HEK293T (cell line): ENCODE measurements at regions not wholly inside any gene's neighbourhood (a gene's known extent, or its start where the extent isn't known, plus 50 kb on each side); places are given as distances from the start of the nearest gene placed in this dataset.

Source experiments
- ARNT ChIP-seq: fragments of 450-650 bp; IDR thresholded peaks from 2 replicates; pipeline ENCODE4 v1.6.1; 2017; ENCODE audit warnings: mild to moderate bottlenecking
- FOXK2 ChIP-seq: fragments of 450-650 bp; IDR thresholded peaks from 2 replicates; pipeline ENCODE4 v1.6.1; 2016; ENCODE audit warnings: mild to moderate bottlenecking
- FOXM1 ChIP-seq: fragments of 450-650 bp; IDR thresholded peaks from 2 replicates; pipeline ENCODE4 v1.6.1; 2017; ENCODE audit warnings: mild to moderate bottlenecking, borderline replicate concordance
- HDGF ChIP-seq: fragments of 450-650 bp; IDR thresholded peaks from 2 replicates; pipeline ENCODE4 v1.6.1; 2017; ENCODE audit warnings: antibody characterized with exemption, borderline replicate concordance
- SP1 ChIP-seq: fragments of 450-650 bp; IDR thresholded peaks from 2 replicates; pipeline ENCODE4 v1.6.1; 2017
- SUZ12 ChIP-seq: fragments of 450-650 bp; IDR thresholded peaks from 2 replicates; pipeline ENCODE4 v1.6.1; 2016; ENCODE audit warnings: mild to moderate bottlenecking
- TARDBP ChIP-seq: fragments of 450-650 bp; IDR thresholded peaks from 2 replicates; pipeline ENCODE4 v1.6.1; 2016
- TF ChIP-seq, protein P1 (sequence below): fragments of 450-650 bp; IDR thresholded peaks from 2 replicates; pipeline ENCODE4 v1.6.1; 2016

DNA sequence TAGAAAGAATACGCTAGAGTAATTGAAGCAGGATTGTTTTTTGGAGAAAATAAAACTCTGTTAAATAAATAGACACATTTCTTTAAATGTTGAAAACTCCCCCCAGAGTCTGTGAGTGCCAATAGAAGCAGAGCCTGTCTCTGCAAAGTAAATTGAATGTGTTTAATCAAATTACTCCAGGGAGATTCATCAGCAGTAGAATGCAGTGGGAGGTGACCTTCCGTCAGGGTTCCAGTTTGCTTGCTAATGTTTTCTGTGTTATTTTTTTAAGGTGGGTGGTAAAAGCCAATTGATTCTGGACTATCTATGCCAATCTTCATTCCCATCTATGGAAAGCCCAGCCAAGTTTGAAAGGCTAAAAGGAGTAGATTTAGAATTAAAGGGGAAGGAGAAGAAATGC lies 612.4 kb upstream of the GRM7 start:
- no peak for TF ChIP-seq HDGF
- TF ChIP-seq FOXM1, result no peak
- no peak for TF ChIP-seq FOXK2
- TF ChIP-seq SP1, result no peak
- no peak for TF ChIP-seq SUZ12
- TF ChIP-seq, protein P1, sequence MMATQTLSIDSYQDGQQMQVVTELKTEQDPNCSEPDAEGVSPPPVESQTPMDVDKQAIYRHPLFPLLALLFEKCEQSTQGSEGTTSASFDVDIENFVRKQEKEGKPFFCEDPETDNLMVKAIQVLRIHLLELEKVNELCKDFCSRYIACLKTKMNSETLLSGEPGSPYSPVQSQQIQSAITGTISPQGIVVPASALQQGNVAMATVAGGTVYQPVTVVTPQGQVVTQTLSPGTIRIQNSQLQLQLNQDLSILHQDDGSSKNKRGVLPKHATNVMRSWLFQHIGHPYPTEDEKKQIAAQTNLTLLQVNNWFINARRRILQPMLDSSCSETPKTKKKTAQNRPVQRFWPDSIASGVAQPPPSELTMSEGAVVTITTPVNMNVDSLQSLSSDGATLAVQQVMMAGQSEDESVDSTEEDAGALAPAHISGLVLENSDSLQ, result no peak
- no peak for TF ChIP-seq ARNT
- TF ChIP-seq TARDBP, result no peak
